ENCODE measurements at regions not wholly inside any gene's neighbourhood (a gene's known extent, or its start where the extent isn't known, plus 50 kb on each side); places are given as distances from the start of the nearest gene placed in this dataset.

GRCh38 chr4:89166971-89167475, 55.7 kb downstream of the TIGD2 start:
- DNase-seq = no peak

- no peak for DNase-seq
These were observed 60.0 kb downstream of the TIGD2 start for GRCh38 chr4:89171176-89171805.

- DNase-seq = no peak
These were observed 61.5 kb downstream of the TIGD2 start for GRCh38 chr4:89172865-89173264.

- peak; percentile 87 for DNase-seq
These were observed 62.2 kb downstream of the TIGD2 start for GRCh38 chr4:89173336-89174090.

GRCh38 chr4:89174784-89175183, 63.5 kb downstream of the TIGD2 start:
- no peak for DNase-seq

- DNase-seq = no peak
These were observed 64.3 kb downstream of the TIGD2 start for GRCh38 chr4:89175611-89176010.

GRCh38 chr4:89177807-89178206, 66.5 kb downstream of the TIGD2 start:
- no peak for DNase-seq

GRCh38 chr4:89184407-89184806, 73.1 kb downstream of the TIGD2 start:
- no peak for DNase-seq
